ENCODE measurements at regions not wholly inside any gene's neighbourhood (a gene's known extent, or its start where the extent isn't known, plus 50 kb on each side); places are given as distances from the start of the nearest gene placed in this dataset.

DNA sequence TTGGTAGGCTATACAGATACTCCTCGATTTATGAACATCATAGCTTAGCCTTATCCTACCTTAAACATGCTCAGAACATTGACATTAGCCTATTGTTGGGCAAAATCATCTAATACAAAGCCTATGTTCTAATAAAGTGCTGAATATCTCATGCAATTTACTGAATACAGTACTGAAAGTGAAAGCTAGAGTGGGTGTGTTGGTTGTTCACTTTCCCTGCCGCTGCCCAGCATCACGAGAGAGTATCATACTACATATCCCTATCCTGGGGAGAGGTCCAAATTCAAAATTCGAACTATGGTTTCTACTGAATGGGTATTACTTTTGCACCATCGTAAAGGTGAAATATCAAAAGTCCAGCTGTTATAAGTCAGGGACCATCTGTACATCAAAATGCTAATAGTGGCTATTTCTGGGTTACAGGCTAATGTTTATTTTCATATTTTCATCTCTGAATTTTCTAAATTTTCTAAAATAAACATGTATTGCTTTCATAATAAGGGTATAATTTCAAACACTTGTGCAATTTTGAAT is 54.5 kb downstream of the NACA2 start:
- intact Hi-C loops (cut with micrococcal nuclease; ENCODE audit: unreplicated experiment) (no loop called here), in situ Hi-C loops (cut with HindIII; ENCODE audit: low pct_unique_long_range_greater_than_20kb, low sequenced_read_pairs) (no loop called here)

More for the DNA sequence above, 54.5 kb downstream of the NACA2 start:
- ChIA-PET CTCF (interaction anchor here (0.5 kb wide), 1 partner anchor 110 kb away, joined by 4 read pairs; no protein-coding TSS in a partner anchor), POLR2A (no interaction called here)
- Histone ChIP-seq H3K4me3 (ENCODE audit: low read depth in 2 of 2, low read length in 2 of 2) (peak overlapping the region; percentile 19 to 27), H3K9me3 (ENCODE audit: control insufficient read depth, insufficient read depth, low read depth, low read length) (peaks cover 9% of the 10 kb centered on the region; the same call in 1 of the 2 replicates), H3K27me3 (ENCODE audit: control insufficient read depth, insufficient read depth, low read length) (no peaks in the 10 kb centered on the region), H3K36me3 (ENCODE audit: control insufficient read depth, insufficient read depth, low read length) (no peaks in the 10 kb centered on the region), H3K4me1 (ENCODE audit: control insufficient read depth, insufficient read depth, low read length) (no peaks in the 10 kb centered on the region), H3K27ac (ENCODE audit: low read length) (peak overlapping the region; percentile 39; the same call in 1 of the 2 replicates)
- BruUV-seq (replicated peaks) = no TSS peak
- DNase-seq (ENCODE audit: low read depth, low spot score) = no peak
- TF ChIP-seq CTCF (IDR thresholded peaks at IDR 0.05) = no peak
- TF ChIP-seq, protein P1, sequence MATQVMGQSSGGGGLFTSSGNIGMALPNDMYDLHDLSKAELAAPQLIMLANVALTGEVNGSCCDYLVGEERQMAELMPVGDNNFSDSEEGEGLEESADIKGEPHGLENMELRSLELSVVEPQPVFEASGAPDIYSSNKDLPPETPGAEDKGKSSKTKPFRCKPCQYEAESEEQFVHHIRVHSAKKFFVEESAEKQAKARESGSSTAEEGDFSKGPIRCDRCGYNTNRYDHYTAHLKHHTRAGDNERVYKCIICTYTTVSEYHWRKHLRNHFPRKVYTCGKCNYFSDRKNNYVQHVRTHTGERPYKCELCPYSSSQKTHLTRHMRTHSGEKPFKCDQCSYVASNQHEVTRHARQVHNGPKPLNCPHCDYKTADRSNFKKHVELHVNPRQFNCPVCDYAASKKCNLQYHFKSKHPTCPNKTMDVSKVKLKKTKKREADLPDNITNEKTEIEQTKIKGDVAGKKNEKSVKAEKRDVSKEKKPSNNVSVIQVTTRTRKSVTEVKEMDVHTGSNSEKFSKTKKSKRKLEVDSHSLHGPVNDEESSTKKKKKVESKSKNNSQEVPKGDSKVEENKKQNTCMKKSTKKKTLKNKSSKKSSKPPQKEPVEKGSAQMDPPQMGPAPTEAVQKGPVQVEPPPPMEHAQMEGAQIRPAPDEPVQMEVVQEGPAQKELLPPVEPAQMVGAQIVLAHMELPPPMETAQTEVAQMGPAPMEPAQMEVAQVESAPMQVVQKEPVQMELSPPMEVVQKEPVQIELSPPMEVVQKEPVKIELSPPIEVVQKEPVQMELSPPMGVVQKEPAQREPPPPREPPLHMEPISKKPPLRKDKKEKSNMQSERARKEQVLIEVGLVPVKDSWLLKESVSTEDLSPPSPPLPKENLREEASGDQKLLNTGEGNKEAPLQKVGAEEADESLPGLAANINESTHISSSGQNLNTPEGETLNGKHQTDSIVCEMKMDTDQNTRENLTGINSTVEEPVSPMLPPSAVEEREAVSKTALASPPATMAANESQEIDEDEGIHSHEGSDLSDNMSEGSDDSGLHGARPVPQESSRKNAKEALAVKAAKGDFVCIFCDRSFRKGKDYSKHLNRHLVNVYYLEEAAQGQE (IDR thresholded peaks at IDR 0.05; ENCODE audit: insufficient read depth in 1 of 2, low read depth in 2 of 2, low read length in 1 of 2) = no peak
- TF ChIP-seq SIN3A (IDR thresholded peaks at IDR 0.05; ENCODE audit: borderline replicate concordance, insufficient read depth, low read depth, low read length) = no peak
- TF ChIP-seq POLR2AphosphoS5 (IDR thresholded peaks at IDR 0.05; ENCODE audit: low read depth, low read length) = no peak
- no peak for TF ChIP-seq TCF7L2 (IDR thresholded peaks at IDR 0.05; ENCODE audit: low read depth, low read length)
- peak; percentile 66; the same call in 1 of the 2 replicates for ATAC-seq

Data from Panc1 (cell line).